ENCODE measurements at regions not wholly inside any gene's neighbourhood (a gene's known extent, or its start where the extent isn't known, plus 50 kb on each side); places are given as distances from the start of the nearest gene placed in this dataset.

DNA sequence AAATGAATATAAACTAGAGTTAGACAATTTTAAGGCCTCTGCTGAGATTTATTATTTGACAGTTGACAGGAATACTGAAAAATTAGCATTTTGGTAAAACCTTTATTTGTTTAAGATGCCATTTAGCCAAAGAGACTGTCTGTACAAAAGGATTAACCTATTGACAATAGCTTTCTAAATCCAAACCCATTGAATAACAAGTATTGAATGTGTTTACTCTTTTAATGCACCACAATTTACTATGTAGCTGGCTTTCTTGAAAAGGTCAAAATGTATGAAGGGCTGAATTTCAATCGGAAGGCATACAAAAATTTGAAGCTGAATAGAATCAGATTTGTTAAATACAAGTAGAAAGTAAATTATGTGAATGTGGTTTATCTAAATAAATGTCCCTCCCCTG is 374.5 kb downstream of the TEX13C start:
- H3K4me3 ChIP-seq (ENCODE audit: low read depth, low read length): no peak overlapping the region
- no peak for DNase-seq (ENCODE audit: low read depth)
- TF ChIP-seq, protein P1, sequence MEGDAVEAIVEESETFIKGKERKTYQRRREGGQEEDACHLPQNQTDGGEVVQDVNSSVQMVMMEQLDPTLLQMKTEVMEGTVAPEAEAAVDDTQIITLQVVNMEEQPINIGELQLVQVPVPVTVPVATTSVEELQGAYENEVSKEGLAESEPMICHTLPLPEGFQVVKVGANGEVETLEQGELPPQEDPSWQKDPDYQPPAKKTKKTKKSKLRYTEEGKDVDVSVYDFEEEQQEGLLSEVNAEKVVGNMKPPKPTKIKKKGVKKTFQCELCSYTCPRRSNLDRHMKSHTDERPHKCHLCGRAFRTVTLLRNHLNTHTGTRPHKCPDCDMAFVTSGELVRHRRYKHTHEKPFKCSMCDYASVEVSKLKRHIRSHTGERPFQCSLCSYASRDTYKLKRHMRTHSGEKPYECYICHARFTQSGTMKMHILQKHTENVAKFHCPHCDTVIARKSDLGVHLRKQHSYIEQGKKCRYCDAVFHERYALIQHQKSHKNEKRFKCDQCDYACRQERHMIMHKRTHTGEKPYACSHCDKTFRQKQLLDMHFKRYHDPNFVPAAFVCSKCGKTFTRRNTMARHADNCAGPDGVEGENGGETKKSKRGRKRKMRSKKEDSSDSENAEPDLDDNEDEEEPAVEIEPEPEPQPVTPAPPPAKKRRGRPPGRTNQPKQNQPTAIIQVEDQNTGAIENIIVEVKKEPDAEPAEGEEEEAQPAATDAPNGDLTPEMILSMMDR (conservative IDR thresholded peaks at IDR 0.05; ENCODE audit: low read depth, low read length): no peak

DNA sequence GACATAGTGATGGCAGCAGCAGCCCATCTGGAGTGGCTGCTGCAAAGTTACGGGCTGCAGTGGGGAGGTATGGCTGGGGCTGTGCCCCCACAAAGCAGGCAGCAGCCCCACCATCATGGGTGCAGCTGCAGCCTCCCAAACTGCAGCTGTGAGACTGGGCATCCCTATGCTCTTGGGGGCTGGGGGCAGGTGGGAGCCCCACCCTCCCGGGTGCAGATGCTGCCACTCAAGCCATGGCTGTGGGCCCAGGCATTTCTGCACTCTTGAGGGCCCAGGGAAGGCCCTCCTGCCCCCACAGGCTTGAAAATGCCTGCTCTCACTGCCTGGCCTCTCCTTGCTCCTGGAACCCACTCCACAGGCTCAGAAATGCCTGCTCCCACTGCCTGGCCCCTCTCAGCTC is 389.4 kb downstream of the TEX13C start:
- no peak overlapping the region for H3K4me3 ChIP-seq (ENCODE audit: low read depth, low read length)
- TF ChIP-seq, protein P1 (conservative IDR thresholded peaks at IDR 0.05; ENCODE audit: low read depth, low read length): no peak
- no peak for DNase-seq (ENCODE audit: low read depth)

DNA sequence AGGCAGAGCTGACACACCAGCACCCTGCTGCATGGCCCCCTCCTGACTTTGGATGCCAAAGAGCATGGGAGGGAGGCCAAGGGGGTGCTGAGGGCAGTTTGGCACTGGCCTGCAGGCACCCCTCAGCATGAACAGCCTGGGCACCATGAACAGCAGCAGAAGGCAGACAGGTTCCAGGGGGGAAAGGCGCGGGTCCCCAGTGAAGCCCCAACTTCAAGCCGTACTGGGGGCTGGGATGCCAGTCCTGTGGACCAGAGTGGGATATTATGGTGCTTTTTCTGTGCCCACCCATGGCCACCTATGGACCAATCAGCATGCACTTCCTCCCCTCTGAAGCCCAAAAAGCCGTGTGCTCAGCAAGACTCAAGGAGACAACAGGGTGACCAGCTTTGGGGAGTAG is 389.9 kb downstream of the TEX13C start:
- H3K4me3 ChIP-seq (ENCODE audit: low read depth, low read length): no peak overlapping the region

DNA sequence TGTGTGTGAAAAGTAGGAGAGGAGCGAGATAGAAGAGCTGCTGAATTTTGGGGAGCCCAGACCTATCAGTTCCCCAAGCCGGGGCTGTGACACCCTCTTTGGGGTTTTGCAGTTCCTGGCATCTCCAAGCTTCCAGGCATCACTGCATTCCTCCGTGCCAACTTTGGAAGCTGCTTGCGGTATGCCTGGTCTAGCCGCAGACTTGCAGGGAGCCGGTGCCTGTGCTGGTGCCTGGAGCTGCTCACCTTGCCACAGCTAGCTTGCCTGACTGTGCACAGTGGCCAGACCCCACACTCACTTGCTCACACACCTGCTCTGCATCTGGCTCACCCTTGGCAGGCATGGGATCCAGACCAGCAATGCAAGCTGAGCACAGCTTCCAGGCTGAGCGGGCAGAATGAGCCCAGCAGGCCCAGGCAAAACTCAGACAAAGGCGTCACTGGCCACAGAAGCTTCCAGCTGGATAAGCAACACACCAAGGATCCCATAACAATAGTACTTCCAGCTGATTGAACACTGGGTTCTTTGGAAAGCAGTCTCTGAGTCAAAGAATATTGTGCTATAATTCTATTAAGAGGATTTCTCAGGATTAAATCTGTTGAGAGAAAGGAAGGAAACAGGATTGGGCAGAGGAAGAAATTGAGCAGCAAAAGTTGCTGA is 390.9 kb downstream of the TEX13C start:
- no peak for DNase-seq (ENCODE audit: low read depth)
- no peak overlapping the region for H3K4me3 ChIP-seq (ENCODE audit: low read depth, low read length)
- TF ChIP-seq, protein P1 (conservative IDR thresholded peaks at IDR 0.05; ENCODE audit: low read depth, low read length): no peak

More for the DNA sequence above, 389.9 kb downstream of the TEX13C start:
- DNase-seq (ENCODE audit: low read depth): no peak
- TF ChIP-seq, protein P1 (conservative IDR thresholded peaks at IDR 0.05; ENCODE audit: low read depth, low read length): no peak

DNA sequence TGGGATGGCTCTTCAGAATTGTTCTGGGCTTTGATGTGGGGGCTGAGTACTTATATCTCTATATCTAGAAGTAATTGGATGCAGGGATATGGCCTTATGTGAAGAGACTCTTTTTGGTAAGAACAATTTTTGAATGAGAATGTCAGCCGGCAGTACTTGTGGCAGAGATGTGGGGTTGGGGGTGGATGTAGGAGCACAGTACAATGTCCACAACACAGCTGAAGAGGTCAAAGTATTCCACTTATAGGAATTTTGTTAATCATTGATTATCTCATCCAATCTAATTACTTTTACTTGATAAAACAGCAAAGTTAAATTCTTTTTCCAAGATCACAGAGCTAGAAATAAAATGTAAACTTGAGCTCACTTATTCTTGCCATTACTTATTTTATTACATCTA is 391.4 kb downstream of the TEX13C start:
- TF ChIP-seq, protein P1 (conservative IDR thresholded peaks at IDR 0.05; ENCODE audit: low read depth, low read length): no peak
- H3K4me3 ChIP-seq (ENCODE audit: low read depth, low read length): no peak overlapping the region
- no peak for DNase-seq (ENCODE audit: low read depth)

DNA sequence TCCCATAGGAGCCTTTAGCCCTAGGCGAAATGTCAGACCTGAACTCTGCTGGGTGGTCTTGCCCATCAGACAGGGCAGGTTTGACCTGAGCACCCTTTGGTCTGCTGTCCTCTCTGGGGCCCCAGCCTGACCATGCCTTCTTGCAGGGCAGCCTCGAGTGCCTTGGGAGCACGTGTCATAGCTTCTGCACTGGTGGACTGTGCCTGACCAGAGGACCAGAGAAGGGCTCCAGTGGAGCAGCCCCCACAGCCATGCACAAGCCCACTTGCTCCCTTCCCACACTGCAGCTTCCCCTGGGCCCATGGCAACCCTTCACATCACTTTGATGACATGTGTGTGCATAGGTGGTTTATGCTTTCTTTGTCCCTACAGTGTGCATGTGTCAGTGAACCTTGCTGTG is 394.0 kb downstream of the TEX13C start:
- DNase-seq (ENCODE audit: low read depth): no peak
- TF ChIP-seq, protein P1 (conservative IDR thresholded peaks at IDR 0.05; ENCODE audit: low read depth, low read length): no peak
- H3K4me3 ChIP-seq (ENCODE audit: low read depth, low read length): no peak overlapping the region

DNA sequence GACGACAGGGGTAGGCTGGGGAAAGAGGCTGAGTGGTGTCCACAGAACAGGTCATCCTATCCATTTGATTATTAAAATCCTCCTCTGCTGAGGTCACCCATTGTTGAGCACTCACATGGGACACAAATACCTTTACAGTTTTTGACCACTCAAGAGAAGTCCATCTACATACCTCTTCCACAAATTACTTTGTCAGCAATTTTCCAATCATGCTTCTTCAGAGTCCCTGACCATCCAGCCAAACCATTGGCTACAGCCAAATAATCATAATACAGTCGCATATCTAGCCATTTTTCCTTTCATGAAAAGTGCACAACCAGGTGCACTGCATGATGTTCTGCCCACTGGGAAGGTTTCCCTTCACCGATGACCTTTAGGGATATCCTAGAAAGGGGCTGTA is 407.4 kb downstream of the TEX13C start:
- no peak for DNase-seq (ENCODE audit: low read depth)
- H3K4me3 ChIP-seq (ENCODE audit: low read depth, low read length): no peak overlapping the region
- TF ChIP-seq, protein P1 (conservative IDR thresholded peaks at IDR 0.05; ENCODE audit: low read depth, low read length): no peak
